ENCODE measurements at regions not wholly inside any gene's neighbourhood (a gene's known extent, or its start where the extent isn't known, plus 50 kb on each side); places are given as distances from the start of the nearest gene placed in this dataset.

- TF ChIP-seq POLR2A (IDR thresholded peaks at IDR 0.05) (no peak), CTCF (IDR thresholded peaks at IDR 0.05) (no peak)
These were observed 203.5 kb upstream of the PFN2 start for GRCh38 chr3:150174179-150174578.
